Activated T-helper 9 cell treated with anti-CD3 and anti-CD28 coated beads, Interleukin-2, amount 50 U/mL, for 16 hours (primary cell): ENCODE measurements at regions not wholly inside any gene's neighbourhood (a gene's known extent, or its start where the extent isn't known, plus 50 kb on each side); places are given as distances from the start of the nearest gene placed in this dataset.

Experiments
- DNase-seq: peaks from one replicate; pipeline ENCODE4 v3.0.0-alpha.2; 2020; ENCODE audit warnings: low read depth

- no peak for DNase-seq
These were observed 370.6 kb downstream of the CD83 start for GRCh38 chr6:14488180-14488579.

- no peak for DNase-seq
These were observed 371.9 kb downstream of the CD83 start for GRCh38 chr6:14489445-14489844.

GRCh38 chr6:14498748-14499147, 381.2 kb downstream of the CD83 start:
- no peak for DNase-seq

GRCh38 chr6:14499309-14499708, 381.7 kb downstream of the CD83 start:
- DNase-seq, result no peak

- no peak for DNase-seq
These were observed 382.3 kb downstream of the CD83 start for GRCh38 chr6:14499841-14500240.

- DNase-seq, result no peak
These were observed 383.2 kb downstream of the CD83 start for GRCh38 chr6:14500809-14501208.

- no peak for DNase-seq
These were observed 383.7 kb downstream of the CD83 start for GRCh38 chr6:14501240-14501639.

- DNase-seq, result no peak
These were observed 384.3 kb downstream of the CD83 start for GRCh38 chr6:14501914-14502313.

GRCh38 chr6:14502551-14502950, 385.0 kb downstream of the CD83 start:
- DNase-seq, result no peak

- no peak for DNase-seq
These were observed 387.8 kb downstream of the CD83 start for GRCh38 chr6:14505401-14505800.

GRCh38 chr6:14506656-14507246, 389.2 kb downstream of the CD83 start:
- DNase-seq, result no peak

- DNase-seq, result no peak
These were observed 391.5 kb downstream of the CD83 start for GRCh38 chr6:14509120-14509519.

- no peak for DNase-seq
These were observed 392.5 kb downstream of the CD83 start for GRCh38 chr6:14510038-14510437.

- DNase-seq, result no peak
These were observed 393.6 kb downstream of the CD83 start for GRCh38 chr6:14511061-14511586.

GRCh38 chr6:14512246-14512645, 394.7 kb downstream of the CD83 start:
- DNase-seq, result no peak

- DNase-seq, result no peak
These were observed 396.2 kb downstream of the CD83 start for GRCh38 chr6:14513496-14514393.

- DNase-seq, result no peak
These were observed 399.4 kb downstream of the CD83 start for GRCh38 chr6:14516956-14517355.

- DNase-seq, result no peak
These were observed 400.0 kb downstream of the CD83 start for GRCh38 chr6:14517516-14518105.

GRCh38 chr6:14518515-14519217, 401.1 kb downstream of the CD83 start:
- no peak for DNase-seq

- no peak for DNase-seq
These were observed 402.5 kb downstream of the CD83 start for GRCh38 chr6:14520029-14520428.

- DNase-seq, result no peak
These were observed 403.0 kb downstream of the CD83 start for GRCh38 chr6:14520536-14520935.

GRCh38 chr6:14521141-14521540, 403.6 kb downstream of the CD83 start:
- DNase-seq, result no peak
